CD14-positive monocyte (primary cell): ENCODE measurements at regions not wholly inside any gene's neighbourhood (a gene's known extent, or its start where the extent isn't known, plus 50 kb on each side); places are given as distances from the start of the nearest gene placed in this dataset.

Source experiments
- DNase-seq, 3 donors: peaks; one replicate each; pipeline ENCODE4 v3.0.0-alpha.2; 2011 to 2022
- H2AFZ ChIP-seq: 2 replicates; pipeline ENCODE4 v1.6.0; 2012; ENCODE audit warnings: mild to moderate bottlenecking, low read depth, low read length, inconsistent platforms; ENCODE audit not compliant: insufficient read depth, poor library complexity, severe bottlenecking
- H3K27ac ChIP-seq, 2 donors: 1 replicate in 1 of 2; 2 replicates in 1 of 2; pipeline ENCODE4 v1.5.1; 2012 to 2013; ENCODE audit warnings: low read length in 2 of 2, control low read depth in 1 of 2, inconsistent platforms in 1 of 2, low read depth in 1 of 2, mild to moderate bottlenecking in 1 of 2
- H3K27me3 ChIP-seq, 2 donors: one replicate each; pipeline versions ENCODE4 v1.6.0 to v1.6.1; 2011 to 2013; ENCODE audit warnings: low read length in 2 of 2; ENCODE audit not compliant: control insufficient read depth in 2 of 2, insufficient read depth in 2 of 2
- H3K36me3 ChIP-seq, 2 donors: replicated peaks in 1 of 2; 1 replicate in 1 of 2; 2 replicates in 1 of 2; pipeline versions ENCODE4 v1.5.1 to v1.6.1; 2012 to 2013; ENCODE audit warnings: low read length in 2 of 2, control low read depth in 1 of 2, inconsistent platforms in 1 of 2, mild to moderate bottlenecking in 1 of 2; ENCODE audit not compliant: insufficient read depth in 2 of 2, control insufficient read depth in 1 of 2
- H3K4me1 ChIP-seq, 2 donors: 1 replicate in 1 of 2; 2 replicates in 1 of 2; pipeline versions ENCODE4 v1.5.1 to v1.6.1; 2012 to 2013; ENCODE audit warnings: low read length in 2 of 2, control low read depth in 1 of 2, inconsistent platforms in 1 of 2, mild to moderate bottlenecking in 1 of 2, moderate library complexity in 1 of 2; ENCODE audit not compliant: insufficient read depth in 2 of 2, control insufficient read depth in 1 of 2
- H3K4me2 ChIP-seq: replicated peaks from 2 replicates; pipeline ENCODE3; 2012; ENCODE audit warnings: low read length, moderate library complexity, mild to moderate bottlenecking; ENCODE audit not compliant: poor library complexity, severe bottlenecking; ENCODE audit errors: extremely low read depth
- H3K4me3 ChIP-seq, 3 experiments: fragments of 200-600 bp in 1 of 3; sonication (generic) in 1 of 3; replicated peaks in 1 of 3; 1 replicate in 2 of 3; 2 replicates in 1 of 3; pipeline ENCODE4 v1.5.1; 2011 to 2013; ENCODE audit warnings: low read length in 3 of 3, mild to moderate bottlenecking in 3 of 3, control low read depth in 2 of 3, low read depth in 2 of 3, inconsistent platforms in 1 of 3, moderate library complexity in 1 of 3
- H3K79me2 ChIP-seq: 2 replicates; pipeline ENCODE4 v1.6.0; 2012; ENCODE audit warnings: mild to moderate bottlenecking, control low read depth, inconsistent platforms, low read length, moderate library complexity; ENCODE audit not compliant: insufficient read depth
- H3K9ac ChIP-seq: 2 replicates; pipeline ENCODE4 v1.6.0; 2017; ENCODE audit warnings: low read length, mild to moderate bottlenecking; ENCODE audit not compliant: insufficient read depth, poor library complexity, severe bottlenecking
- H3K9me3 ChIP-seq, 2 donors: replicated peaks in 1 of 2; 1 replicate in 1 of 2; 2 replicates in 1 of 2; pipeline versions ENCODE4 v1.5.1 to v1.6.1; 2012 to 2013; ENCODE audit warnings: low read length in 2 of 2, control low read depth in 1 of 2; ENCODE audit not compliant: control insufficient read depth in 1 of 2, insufficient read depth in 1 of 2
- H4K20me1 ChIP-seq: 2 replicates; pipeline ENCODE4 v1.6.0; 2012; ENCODE audit warnings: mild to moderate bottlenecking, low read length, control low read depth, moderate library complexity; ENCODE audit not compliant: insufficient read depth
- H3K27ac Mint-ChIP-seq, 7 donors: one replicate each; pipeline ENCODE4 v1.8.0; 2020; ENCODE audit warnings: mild to moderate bottlenecking in 7 of 7, mixed read lengths in 7 of 7, moderate library complexity in 6 of 7, inconsistent platforms in 2 of 7
- H3K27me3 Mint-ChIP-seq, 3 donors: one replicate each; pipeline ENCODE4 v1.8.0; 2021 to 2022; ENCODE audit warnings: low read depth in 3 of 3, mild to moderate bottlenecking in 3 of 3, mixed read lengths in 3 of 3, moderate library complexity in 3 of 3, inconsistent platforms in 1 of 3
- H3K36me3 Mint-ChIP-seq, 2 donors: one replicate each; pipeline ENCODE4 v1.8.0; 2020; ENCODE audit warnings: mixed read lengths in 2 of 2, inconsistent platforms in 1 of 2, mild to moderate bottlenecking in 1 of 2
- H3K4me1 Mint-ChIP-seq: one replicate; pipeline ENCODE4 v1.8.0; 2020; ENCODE audit warnings: mild to moderate bottlenecking, mixed read lengths
- H3K4me3 Mint-ChIP-seq, 2 donors: one replicate each; pipeline ENCODE4 v1.8.0; 2020; ENCODE audit warnings: mild to moderate bottlenecking in 2 of 2, mixed read lengths in 2 of 2, moderate library complexity in 1 of 2
- H3K9me3 Mint-ChIP-seq, 7 donors: one replicate each; pipeline ENCODE4 v1.8.0; 2020 to 2022; ENCODE audit warnings: mixed read lengths in 7 of 7, mild to moderate bottlenecking in 6 of 7, moderate library complexity in 6 of 7, inconsistent platforms in 2 of 7
- WGBS: methylation state at CpG from one replicate; pipeline ENCODE4 v1.1.5; 2013; ENCODE audit warnings: missing lambda C conversion rate; ENCODE audit not compliant: insufficient coverage; 5-methylcytosine and 5-hydroxymethylcytosine counted together
- intact Hi-C, 2 donors: fragments of 100-400 bp; cut with micrococcal nuclease; formaldehyde crosslinking; loops; one replicate each; pipeline versions ENCODE4 v1.15.0 to v1.15.1; 2023
- TF ChIP-seq, protein P1 (sequence below): fragments of 200-600 bp; IDR thresholded peaks from one replicate; pipeline ENCODE4 v1.8.0; 2022; ENCODE audit warnings: antibody characterized with exemption, mild to moderate bottlenecking

DNA sequence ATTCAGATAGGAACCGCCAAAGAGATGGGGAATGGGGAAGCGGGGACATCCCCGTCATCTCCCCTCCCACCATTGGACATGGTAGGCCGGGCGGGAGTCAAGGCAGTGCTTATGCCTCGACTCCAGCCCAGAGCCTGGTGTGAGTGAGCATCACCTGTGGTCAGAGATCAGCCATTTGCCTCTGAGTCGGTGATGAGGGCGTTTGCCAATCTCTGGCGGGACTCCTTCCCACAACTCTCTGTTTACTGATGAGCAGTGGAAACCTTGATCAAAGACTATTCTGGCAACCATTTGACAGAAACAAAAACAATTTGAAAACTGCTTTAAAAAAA is 63.9 kb upstream of the HES1 start:
- Histone ChIP-seq H3K9ac (no peak overlapping the region), H3K4me3 (no peak overlapping the region), H3K4me1 (peaks cover 26 to 33% of the 10 kb centered on the region in 2 donors), H3K79me2 (no peaks in the 10 kb centered on the region), H3K9me3 (no peaks in the 10 kb centered on the region), H3K4me2 (no peak overlapping the region), H2AFZ (no peak overlapping the region), H4K20me1 (no peaks in the 10 kb centered on the region), H3K36me3 (no peaks in the 10 kb centered on the region), H3K27ac (no peak overlapping the region), H3K27me3 (peaks cover 16 to 22% of the 10 kb centered on the region in 2 donors)
- TF ChIP-seq, protein P1, sequence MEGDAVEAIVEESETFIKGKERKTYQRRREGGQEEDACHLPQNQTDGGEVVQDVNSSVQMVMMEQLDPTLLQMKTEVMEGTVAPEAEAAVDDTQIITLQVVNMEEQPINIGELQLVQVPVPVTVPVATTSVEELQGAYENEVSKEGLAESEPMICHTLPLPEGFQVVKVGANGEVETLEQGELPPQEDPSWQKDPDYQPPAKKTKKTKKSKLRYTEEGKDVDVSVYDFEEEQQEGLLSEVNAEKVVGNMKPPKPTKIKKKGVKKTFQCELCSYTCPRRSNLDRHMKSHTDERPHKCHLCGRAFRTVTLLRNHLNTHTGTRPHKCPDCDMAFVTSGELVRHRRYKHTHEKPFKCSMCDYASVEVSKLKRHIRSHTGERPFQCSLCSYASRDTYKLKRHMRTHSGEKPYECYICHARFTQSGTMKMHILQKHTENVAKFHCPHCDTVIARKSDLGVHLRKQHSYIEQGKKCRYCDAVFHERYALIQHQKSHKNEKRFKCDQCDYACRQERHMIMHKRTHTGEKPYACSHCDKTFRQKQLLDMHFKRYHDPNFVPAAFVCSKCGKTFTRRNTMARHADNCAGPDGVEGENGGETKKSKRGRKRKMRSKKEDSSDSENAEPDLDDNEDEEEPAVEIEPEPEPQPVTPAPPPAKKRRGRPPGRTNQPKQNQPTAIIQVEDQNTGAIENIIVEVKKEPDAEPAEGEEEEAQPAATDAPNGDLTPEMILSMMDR: no peak
- Mint-ChIP-seq H3K27ac (peak overlapping the region in 3 of 7 donors; percentile 0 to 47 (median 43)), H3K36me3 (peaks cover 6% of the 10 kb centered on the region in 2 donors), H3K27me3 (peaks cover 30 to 46% (median 34%) of the 10 kb centered on the region in 3 donors), H3K9me3 (peaks cover 0 to 19% (median 6%) of the 10 kb centered on the region in 7 donors), H3K4me1 (peaks cover 41% of the 10 kb centered on the region), H3K4me3 (peak overlapping the region; percentile 69 to 84)
- peak in 1 of 3 donors; percentile 37 for DNase-seq
- 80% methylated on average over 6 of the region's 9 CpGs for WGBS
- intact Hi-C loops: loop anchor here (5.0 kb wide), 2 partner anchors 50 to 65 kb away; partner anchors contain the start of gene HES1 (in 2 of the 2)

DNA sequence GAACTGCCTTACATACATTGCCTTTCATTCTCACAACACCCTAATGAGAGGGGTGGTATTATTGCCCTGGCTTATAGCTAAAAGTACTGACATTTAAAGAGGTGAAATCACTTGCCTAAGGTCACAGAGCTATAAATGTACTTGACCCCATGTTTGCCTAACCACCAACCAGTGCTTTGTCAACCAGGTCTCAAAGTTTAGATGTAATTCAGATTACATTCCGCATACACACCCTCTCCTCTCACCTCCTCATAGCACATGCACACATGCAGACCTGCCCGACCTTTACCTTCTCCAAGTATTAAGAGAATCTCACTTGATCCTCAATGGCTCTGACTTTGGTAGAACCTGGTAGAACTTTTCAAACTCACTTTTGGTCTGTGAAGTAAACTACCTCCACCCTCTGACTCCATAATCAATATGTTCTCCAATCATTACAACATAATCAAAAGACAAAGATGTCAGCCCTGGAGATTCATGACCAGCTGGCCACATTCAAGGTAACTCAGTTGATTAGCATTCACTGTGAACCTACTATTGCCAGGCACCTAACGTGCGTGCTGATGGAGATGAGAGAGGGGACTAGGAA is 63.2 kb upstream of the HES1 start:
- intact Hi-C loops: loop anchor here (5.0 kb wide), 2 partner anchors 50 to 65 kb away; partner anchors contain the start of gene HES1 (in 2 of the 2)
- Mint-ChIP-seq H3K36me3 (peaks cover 6% of the 10 kb centered on the region in 2 donors), H3K4me3 (peak overlapping the region in 1 of 2 donors; percentile 84)

More for the DNA sequence above, 63.2 kb upstream of the HES1 start:
- Histone ChIP-seq H3K4me2 (no peak overlapping the region), H3K4me1 (peaks cover 24 to 30% of the 10 kb centered on the region in 2 donors), H2AFZ (no peak overlapping the region), H3K79me2 (no peaks in the 10 kb centered on the region), H3K9me3 (no peaks in the 10 kb centered on the region), H3K27me3 (peaks cover 16 to 22% of the 10 kb centered on the region in 2 donors), H4K20me1 (no peaks in the 10 kb centered on the region), H3K9ac (no peak overlapping the region), H3K36me3 (no peaks in the 10 kb centered on the region), H3K27ac (no peak overlapping the region), H3K4me3 (no peak overlapping the region)
- TF ChIP-seq, protein P1: no peak
- peaks cover 41% of the 10 kb centered on the region for H3K4me1 Mint-ChIP-seq
- peaks cover 36 to 53% (median 38%) of the 10 kb centered on the region in 3 donors for H3K27me3 Mint-ChIP-seq
- 94% methylated on average over 2 of the region's 4 CpGs for WGBS
- H3K27ac Mint-ChIP-seq: peak overlapping the region in 1 of 7 donors; percentile 38
- H3K9me3 Mint-ChIP-seq: peaks cover 0 to 12% (median 0%) of the 10 kb centered on the region in 7 donors
- no peak for DNase-seq
